ENCODE measurements at regions not wholly inside any gene's neighbourhood (a gene's known extent, or its start where the extent isn't known, plus 50 kb on each side); places are given as distances from the start of the nearest gene placed in this dataset.
"Not testable (repeated sequence)": the region's sequence is repeated elsewhere in the genome, so short reads cannot be mapped to it uniquely, and the experiment has no call there.

GRCh38 chr1:198848206-198848605 lies 209.4 kb downstream of the PTPRC start:
- Histone ChIP-seq H3K4me1 (ENCODE audit: insufficient read depth, low read length) (no peaks in the 10 kb centered on the region), H3K9me3 (ENCODE audit: control insufficient read depth, insufficient read depth, low read length) (no peaks in the 10 kb centered on the region), H3K36me3 (ENCODE audit: insufficient read depth, low read length) (no peaks in the 10 kb centered on the region), H3K9ac (ENCODE audit: low read depth, low read length) (no peak overlapping the region)

GRCh38 chr1:198848649-198849048 lies 209.8 kb downstream of the PTPRC start:
- H3K4me1 ChIP-seq (ENCODE audit: insufficient read depth, low read length) = no peaks in the 10 kb centered on the region
- no peaks in the 10 kb centered on the region for H3K36me3 ChIP-seq (ENCODE audit: insufficient read depth, low read length)
- no peaks in the 10 kb centered on the region for H3K9me3 ChIP-seq (ENCODE audit: control insufficient read depth, insufficient read depth, low read length)
- no peak overlapping the region for H3K9ac ChIP-seq (ENCODE audit: low read depth, low read length)

DNA sequence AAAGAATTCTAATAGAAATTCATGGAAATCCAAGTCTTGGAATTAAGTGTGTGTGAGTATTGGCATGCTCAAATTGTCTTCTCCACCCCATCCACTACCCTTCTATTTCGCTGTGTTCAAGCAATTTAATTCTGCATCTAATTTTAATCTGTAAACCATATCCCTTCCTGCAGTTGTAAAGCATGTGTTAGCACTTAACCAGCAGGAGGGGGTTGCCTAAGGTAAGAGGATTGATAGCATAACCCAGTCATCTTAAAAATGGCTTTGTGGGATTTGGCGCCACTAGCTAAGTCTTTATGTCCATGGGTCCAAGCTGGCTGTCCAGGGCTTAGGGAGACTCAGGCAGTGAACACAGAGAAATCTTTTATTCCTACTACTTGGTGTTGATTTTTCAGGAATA lies 210.3 kb downstream of the PTPRC start:
- Histone ChIP-seq H3K9ac (ENCODE audit: low read depth, low read length) (no peak overlapping the region), H3K36me3 (ENCODE audit: insufficient read depth, low read length) (no peaks in the 10 kb centered on the region), H3K9me3 (ENCODE audit: control insufficient read depth, insufficient read depth, low read length) (no peaks in the 10 kb centered on the region), H3K4me1 (ENCODE audit: insufficient read depth, low read length) (no peaks in the 10 kb centered on the region)

GRCh38 chr1:198850196-198850595 lies 211.4 kb downstream of the PTPRC start:
- Histone ChIP-seq H3K9me3 (ENCODE audit: control insufficient read depth, insufficient read depth, low read length) (no peaks in the 10 kb centered on the region), H3K4me1 (ENCODE audit: insufficient read depth, low read length) (no peaks in the 10 kb centered on the region), H3K9ac (ENCODE audit: low read depth, low read length) (no peak overlapping the region), H3K36me3 (ENCODE audit: insufficient read depth, low read length) (no peaks in the 10 kb centered on the region)

DNA sequence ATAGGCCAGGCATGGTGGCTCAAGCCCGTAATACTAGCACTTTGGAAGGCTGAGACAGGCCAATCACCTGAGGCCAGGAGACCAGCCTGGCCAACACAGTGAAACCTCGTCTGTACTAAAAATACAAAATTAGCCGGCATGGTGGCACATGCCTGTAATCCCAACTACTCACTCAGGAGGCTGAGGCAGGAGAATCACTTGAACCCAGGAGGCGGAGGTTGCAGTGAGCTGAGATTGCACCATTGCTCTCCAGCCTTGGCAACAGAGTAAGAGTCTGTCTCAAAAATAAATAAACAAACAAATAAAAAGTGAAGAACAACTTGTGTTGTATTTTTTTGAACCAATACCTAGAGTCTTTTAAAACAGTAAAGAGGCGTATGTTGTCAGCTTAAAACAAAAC lies 212.1 kb downstream of the PTPRC start:
- not testable (repeated sequence) for H3K9ac ChIP-seq (ENCODE audit: low read depth, low read length); H3K9me3 ChIP-seq (ENCODE audit: control insufficient read depth, insufficient read depth, low read length); H3K4me1 ChIP-seq (ENCODE audit: insufficient read depth, low read length); H3K36me3 ChIP-seq (ENCODE audit: insufficient read depth, low read length)

DNA sequence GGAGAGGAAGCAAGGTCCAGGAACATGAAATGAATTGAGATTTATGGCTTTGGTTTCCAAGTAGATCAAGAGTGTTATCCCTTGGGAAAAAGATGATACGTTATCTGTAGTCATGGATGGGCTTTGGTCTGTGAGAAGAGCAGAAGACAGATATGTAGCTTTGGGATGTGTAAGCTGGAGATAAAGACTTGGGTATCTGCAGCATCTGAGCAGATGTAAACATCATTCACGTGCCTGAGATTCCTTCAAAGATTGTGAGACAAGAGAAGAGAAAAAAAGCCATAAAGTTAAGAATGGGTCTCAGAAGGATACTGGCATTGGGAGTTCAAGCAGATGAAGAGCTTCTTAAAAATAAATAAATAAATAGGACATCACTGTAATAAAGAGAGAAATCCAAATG lies 217.8 kb downstream of the PTPRC start:
- Histone ChIP-seq H3K4me1 (ENCODE audit: insufficient read depth, low read length) (no peaks in the 10 kb centered on the region), H3K36me3 (ENCODE audit: insufficient read depth, low read length) (no peaks in the 10 kb centered on the region), H3K9me3 (ENCODE audit: control insufficient read depth, insufficient read depth, low read length) (no peaks in the 10 kb centered on the region), H3K9ac (ENCODE audit: low read depth, low read length) (no peak overlapping the region)

- no peaks in the 10 kb centered on the region for H3K36me3 ChIP-seq (ENCODE audit: insufficient read depth, low read length)
- no peaks in the 10 kb centered on the region for H3K9me3 ChIP-seq (ENCODE audit: control insufficient read depth, insufficient read depth, low read length)
- no peak overlapping the region for H3K9ac ChIP-seq (ENCODE audit: low read depth, low read length)
- H3K4me1 ChIP-seq (ENCODE audit: insufficient read depth, low read length) = no peaks in the 10 kb centered on the region
Observed at GRCh38 chr1:198858033-198858432, 219.2 kb downstream of the PTPRC start.

GRCh38 chr1:198860371-198860770 lies 221.5 kb downstream of the PTPRC start:
- H3K36me3 ChIP-seq (ENCODE audit: insufficient read depth, low read length) = no peaks in the 10 kb centered on the region
- no peak overlapping the region for H3K9ac ChIP-seq (ENCODE audit: low read depth, low read length)
- H3K4me1 ChIP-seq (ENCODE audit: insufficient read depth, low read length) = no peaks in the 10 kb centered on the region
- no peaks in the 10 kb centered on the region for H3K9me3 ChIP-seq (ENCODE audit: control insufficient read depth, insufficient read depth, low read length)

- Histone ChIP-seq H3K9me3 (ENCODE audit: control insufficient read depth, insufficient read depth, low read length) (no peaks in the 10 kb centered on the region), H3K4me1 (ENCODE audit: insufficient read depth, low read length) (no peaks in the 10 kb centered on the region), H3K9ac (ENCODE audit: low read depth, low read length) (no peak overlapping the region), H3K36me3 (ENCODE audit: insufficient read depth, low read length) (no peaks in the 10 kb centered on the region)
Observed at GRCh38 chr1:198861636-198862035, 222.8 kb downstream of the PTPRC start.

GRCh38 chr1:198864695-198865094 lies 225.9 kb downstream of the PTPRC start:
- Histone ChIP-seq H3K4me1 (ENCODE audit: insufficient read depth, low read length) (no peaks in the 10 kb centered on the region), H3K9ac (ENCODE audit: low read depth, low read length) (no peak overlapping the region), H3K36me3 (ENCODE audit: insufficient read depth, low read length) (no peaks in the 10 kb centered on the region), H3K9me3 (ENCODE audit: control insufficient read depth, insufficient read depth, low read length) (no peaks in the 10 kb centered on the region)

GRCh38 chr1:198865319-198865718 lies 226.5 kb downstream of the PTPRC start:
- no peak overlapping the region for H3K9ac ChIP-seq (ENCODE audit: low read depth, low read length)
- H3K4me1 ChIP-seq (ENCODE audit: insufficient read depth, low read length) = no peaks in the 10 kb centered on the region
- no peaks in the 10 kb centered on the region for H3K9me3 ChIP-seq (ENCODE audit: control insufficient read depth, insufficient read depth, low read length)
- no peaks in the 10 kb centered on the region for H3K36me3 ChIP-seq (ENCODE audit: insufficient read depth, low read length)

- no peaks in the 10 kb centered on the region for H3K36me3 ChIP-seq (ENCODE audit: insufficient read depth, low read length)
- H3K9ac ChIP-seq (ENCODE audit: low read depth, low read length) = no peak overlapping the region
- H3K9me3 ChIP-seq (ENCODE audit: control insufficient read depth, insufficient read depth, low read length) = no peaks in the 10 kb centered on the region
- no peaks in the 10 kb centered on the region for H3K4me1 ChIP-seq (ENCODE audit: insufficient read depth, low read length)
Observed at GRCh38 chr1:198867182-198867581, 228.3 kb downstream of the PTPRC start.

DNA sequence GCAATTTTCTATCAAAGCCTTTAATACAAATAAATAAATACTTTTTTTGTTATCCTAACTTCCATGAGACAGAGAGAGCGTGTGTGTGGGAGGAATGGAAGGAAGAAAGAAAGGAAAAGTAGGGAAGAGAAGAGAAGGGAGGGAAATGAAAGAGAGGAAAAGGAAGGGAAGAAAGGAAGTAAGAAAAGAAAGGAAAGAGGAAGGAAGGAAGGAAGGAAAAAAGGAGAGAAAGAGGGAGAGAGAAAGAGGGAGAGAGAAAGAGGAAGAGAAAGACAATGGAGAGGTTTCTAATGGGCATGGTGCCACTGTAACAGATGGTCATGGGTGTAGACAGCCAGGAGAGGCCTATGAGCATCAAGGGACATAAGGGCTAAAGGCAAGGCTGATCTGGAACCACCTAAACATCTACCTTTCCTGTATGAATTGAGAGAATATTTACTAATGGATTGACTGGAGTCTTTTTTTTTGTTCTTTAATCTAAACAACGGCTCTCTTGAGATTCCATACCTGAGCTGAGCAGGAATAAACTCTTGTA lies 234.9 kb downstream of the PTPRC start:
- Histone ChIP-seq H3K9ac (ENCODE audit: low read depth, low read length) (no peak overlapping the region), H3K36me3 (ENCODE audit: insufficient read depth, low read length) (no peaks in the 10 kb centered on the region), H3K9me3 (ENCODE audit: control insufficient read depth, insufficient read depth, low read length) (no peaks in the 10 kb centered on the region), H3K4me1 (ENCODE audit: insufficient read depth, low read length) (no peaks in the 10 kb centered on the region)

- Histone ChIP-seq H3K36me3 (ENCODE audit: insufficient read depth, low read length) (no peaks in the 10 kb centered on the region), H3K9me3 (ENCODE audit: control insufficient read depth, insufficient read depth, low read length) (no peaks in the 10 kb centered on the region), H3K4me1 (ENCODE audit: insufficient read depth, low read length) (no peaks in the 10 kb centered on the region), H3K9ac (ENCODE audit: low read depth, low read length) (no peak overlapping the region)
Observed at GRCh38 chr1:198876371-198876871, 237.6 kb downstream of the PTPRC start.

GRCh38 chr1:198878566-198878965 lies 239.7 kb downstream of the PTPRC start:
- no peaks in the 10 kb centered on the region for H3K36me3 ChIP-seq (ENCODE audit: insufficient read depth, low read length)
- H3K9me3 ChIP-seq (ENCODE audit: control insufficient read depth, insufficient read depth, low read length) = no peaks in the 10 kb centered on the region
- no peak overlapping the region for H3K9ac ChIP-seq (ENCODE audit: low read depth, low read length)
- H3K4me1 ChIP-seq (ENCODE audit: insufficient read depth, low read length) = no peaks in the 10 kb centered on the region
